ENCODE measurements at regions not wholly inside any gene's neighbourhood (a gene's known extent, or its start where the extent isn't known, plus 50 kb on each side); places are given as distances from the start of the nearest gene placed in this dataset.

DNA sequence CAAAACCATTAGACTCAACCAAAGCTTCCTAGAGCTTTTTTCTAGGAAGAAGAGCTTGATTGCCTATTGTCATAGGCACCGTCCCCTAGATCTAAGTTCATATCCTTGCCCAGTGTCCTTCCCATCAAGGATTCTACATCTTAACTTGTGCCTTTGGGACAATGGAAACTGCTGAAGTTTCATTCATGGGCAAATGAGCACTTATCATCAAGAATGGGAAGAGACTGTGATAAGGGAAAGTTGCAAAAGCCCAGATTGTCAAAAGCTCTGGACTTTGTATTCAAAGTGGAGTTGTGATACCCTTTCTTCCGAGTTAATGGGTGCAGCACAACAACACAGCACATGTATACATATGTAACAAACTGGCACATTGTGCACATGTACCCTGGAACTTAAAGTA, 503.0 kb upstream of the KLHL29 start:
- DNase-seq (ENCODE audit: low read depth) = no peak
- in situ Hi-C loops (cut with HindIII; ENCODE audit: low pct_unique_long_range_greater_than_20kb, low sequenced_read_pairs) = no loop called here

DNA sequence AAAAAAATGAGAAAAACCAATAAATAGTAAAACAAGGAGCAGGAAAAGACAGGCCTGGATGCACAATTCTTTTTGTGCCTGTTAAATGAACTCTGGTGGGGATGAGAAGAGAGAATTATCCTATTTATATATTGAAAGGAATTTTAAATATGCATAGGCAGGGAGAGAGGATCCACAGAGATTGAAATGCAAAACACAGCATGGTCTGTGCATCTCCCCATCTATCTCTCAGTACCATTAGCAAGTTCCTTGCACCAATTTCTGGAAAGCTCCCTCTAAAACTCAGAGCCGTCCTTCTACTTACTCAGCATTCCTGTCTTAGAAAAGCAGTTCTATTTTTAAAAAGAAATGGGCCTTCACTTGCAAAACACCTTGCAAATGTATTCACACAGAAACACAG, 502.3 kb upstream of the KLHL29 start:
- in situ Hi-C loops (cut with HindIII; ENCODE audit: low pct_unique_long_range_greater_than_20kb, low sequenced_read_pairs) = no loop called here
- DNase-seq (ENCODE audit: low read depth) = no peak

- DNase-seq (ENCODE audit: low read depth) = no peak
- in situ Hi-C loops (cut with HindIII; ENCODE audit: low pct_unique_long_range_greater_than_20kb, low sequenced_read_pairs) = no loop called here
Measured at GRCh38 chr2:22883054-22883453, 501.9 kb upstream of the KLHL29 start.

GRCh38 chr2:22885245-22885644, 499.7 kb upstream of the KLHL29 start:
- DNase-seq (ENCODE audit: low read depth) = no peak
- in situ Hi-C loops (cut with HindIII; ENCODE audit: low pct_unique_long_range_greater_than_20kb, low sequenced_read_pairs) = no loop called here

DNA sequence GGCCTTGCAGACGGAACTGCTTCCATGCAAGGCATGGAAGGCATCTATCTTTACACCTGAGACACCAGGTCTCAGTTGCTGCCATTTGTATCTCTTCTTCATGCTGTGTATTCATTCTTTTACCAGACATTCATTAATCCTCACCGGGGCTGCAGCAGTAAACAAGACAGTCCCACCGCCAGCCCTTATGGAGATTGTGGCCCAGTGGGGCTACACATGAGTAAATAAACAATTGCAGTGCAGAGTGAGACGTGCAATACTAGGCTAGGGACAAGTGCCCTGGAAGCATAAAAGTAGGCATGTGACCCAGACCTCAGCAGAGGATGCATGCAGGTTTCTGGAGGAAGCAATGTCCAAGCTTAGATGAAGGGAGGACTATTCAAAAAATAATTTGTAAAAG, 497.6 kb upstream of the KLHL29 start:
- in situ Hi-C loops (cut with HindIII; ENCODE audit: low pct_unique_long_range_greater_than_20kb, low sequenced_read_pairs) = no loop called here

GRCh38 chr2:22887845-22888244, 497.1 kb upstream of the KLHL29 start:
- no peak for DNase-seq (ENCODE audit: low read depth)
- in situ Hi-C loops (cut with HindIII; ENCODE audit: low pct_unique_long_range_greater_than_20kb, low sequenced_read_pairs) = no loop called here

More for the DNA sequence above, 497.6 kb upstream of the KLHL29 start:
- no peak for DNase-seq (ENCODE audit: low read depth)

DNA sequence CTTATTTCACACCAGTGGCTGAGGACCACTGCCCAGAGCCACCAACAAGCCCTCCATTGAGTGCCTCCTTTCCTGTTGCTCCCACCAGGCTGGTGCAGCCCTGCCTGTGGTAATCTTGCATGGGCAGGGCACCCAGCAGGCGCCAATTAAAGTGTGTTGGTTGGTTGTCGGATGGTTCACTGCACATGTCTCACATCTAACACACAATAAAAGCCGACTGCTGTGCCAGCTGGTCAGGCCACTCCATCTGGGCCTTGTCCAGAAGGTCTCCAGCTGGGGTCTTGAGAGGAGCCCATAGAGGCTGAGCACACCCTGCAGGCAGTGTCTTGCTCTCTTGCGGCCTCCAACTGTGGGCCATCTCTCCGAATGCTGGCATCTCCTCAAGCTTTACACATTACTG, 494.8 kb upstream of the KLHL29 start:
- DNase-seq (ENCODE audit: low read depth) = no peak
- in situ Hi-C loops (cut with HindIII; ENCODE audit: low pct_unique_long_range_greater_than_20kb, low sequenced_read_pairs) = no loop called here

- no peak for DNase-seq (ENCODE audit: low read depth)
- in situ Hi-C loops (cut with HindIII; ENCODE audit: low pct_unique_long_range_greater_than_20kb, low sequenced_read_pairs) = no loop called here
Measured at GRCh38 chr2:22893761-22894517, 491.0 kb upstream of the KLHL29 start.

- in situ Hi-C loops (cut with HindIII; ENCODE audit: low pct_unique_long_range_greater_than_20kb, low sequenced_read_pairs) = no loop called here
- DNase-seq (ENCODE audit: low read depth) = no peak
Measured at GRCh38 chr2:22894761-22895160, 490.2 kb upstream of the KLHL29 start.

DNA sequence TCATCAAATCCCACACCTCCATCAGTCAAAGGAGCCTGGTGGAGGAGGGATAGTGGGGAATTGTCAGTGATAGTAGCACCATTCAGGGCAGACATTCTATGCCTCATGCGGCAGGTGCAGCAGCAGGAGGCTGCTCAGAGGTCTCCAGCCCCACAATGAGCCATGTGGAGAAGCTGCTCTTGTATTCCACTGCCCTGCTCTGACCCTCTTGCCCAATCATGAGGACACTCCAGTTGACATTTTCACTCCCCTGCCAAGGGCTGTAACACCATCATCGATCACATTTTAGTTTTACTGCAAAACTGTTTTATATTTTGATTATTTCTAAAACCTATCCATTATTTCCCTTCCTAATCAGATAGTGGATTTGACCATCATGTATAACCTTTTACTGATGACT, 487.6 kb upstream of the KLHL29 start:
- no peak for DNase-seq (ENCODE audit: low read depth)
- in situ Hi-C loops (cut with HindIII; ENCODE audit: low pct_unique_long_range_greater_than_20kb, low sequenced_read_pairs) = no loop called here

DNA sequence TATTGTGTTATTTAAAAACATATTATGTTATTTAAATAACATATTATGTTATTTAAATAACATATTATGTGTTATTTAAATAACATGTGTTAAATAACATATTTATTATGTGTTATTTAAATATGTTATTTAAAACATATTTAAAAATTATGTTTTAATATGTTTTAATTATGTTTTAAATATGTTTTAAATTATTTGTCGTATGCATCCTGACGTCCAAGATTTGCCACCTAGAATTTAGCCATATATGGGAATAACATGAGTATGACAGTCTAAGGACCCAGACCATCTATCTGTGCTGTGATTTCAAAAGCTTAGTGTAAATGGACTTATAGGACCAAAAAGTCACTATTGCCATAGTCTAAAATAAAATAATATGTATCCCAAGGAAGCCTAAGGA, 484.3 kb upstream of the KLHL29 start:
- DNase-seq (ENCODE audit: low read depth) = no peak
- in situ Hi-C loops (cut with HindIII; ENCODE audit: low pct_unique_long_range_greater_than_20kb, low sequenced_read_pairs) = no loop called here

DNA sequence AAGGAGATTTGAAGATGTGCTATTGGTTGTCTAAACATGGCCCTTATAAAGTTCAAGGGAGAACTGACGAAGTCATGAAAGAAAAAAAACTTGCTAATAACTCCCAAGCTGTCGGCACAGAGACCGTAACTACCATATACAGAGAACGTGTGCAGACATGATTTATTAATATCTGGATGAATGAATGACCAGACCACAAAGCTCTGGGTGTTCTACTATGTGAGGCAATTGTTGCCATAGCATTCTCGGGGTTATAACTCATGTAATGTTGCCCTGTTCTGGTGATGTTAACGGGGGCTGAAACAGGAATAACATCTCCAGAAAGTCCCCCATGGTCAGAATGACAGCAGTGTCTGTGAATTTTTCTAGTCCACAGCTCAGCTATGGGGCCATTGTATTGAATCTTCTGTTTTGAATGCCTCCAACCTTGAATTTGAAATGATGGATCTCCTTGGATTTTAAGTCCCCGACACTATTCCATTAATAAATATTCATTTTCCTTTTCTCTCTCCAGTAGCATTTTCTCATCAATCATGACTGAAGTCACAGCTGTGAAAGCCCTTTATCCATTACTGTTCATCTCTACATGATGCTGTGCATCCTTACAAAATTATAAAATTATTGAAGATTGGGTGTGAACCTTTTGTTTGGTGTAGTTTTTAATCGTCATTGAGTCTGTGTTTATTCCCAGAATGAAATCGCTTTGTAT, 483.4 kb upstream of the KLHL29 start:
- DNase-seq (ENCODE audit: low read depth) = peak; percentile 7
- in situ Hi-C loops (cut with HindIII; ENCODE audit: low pct_unique_long_range_greater_than_20kb, low sequenced_read_pairs) = no loop called here

DNA sequence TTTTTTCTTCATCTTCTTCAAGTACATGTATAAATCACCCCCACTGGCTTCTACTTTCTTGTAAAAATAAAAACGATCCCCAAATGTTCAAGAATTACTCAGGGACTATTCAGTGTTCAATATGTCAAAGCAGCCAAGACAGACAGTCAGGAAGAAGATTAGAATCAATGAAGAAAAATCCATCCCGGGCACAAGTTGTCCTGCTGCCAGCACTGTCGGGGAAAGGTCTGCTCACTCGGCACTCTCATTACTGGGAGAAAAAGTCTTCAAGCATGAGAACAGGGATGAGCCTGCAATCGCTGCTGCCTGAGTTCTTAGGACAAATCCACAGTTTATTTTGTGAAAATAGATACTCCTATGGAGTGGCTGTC, 482.8 kb upstream of the KLHL29 start:
- in situ Hi-C loops (cut with HindIII; ENCODE audit: low pct_unique_long_range_greater_than_20kb, low sequenced_read_pairs) = no loop called here
- DNase-seq (ENCODE audit: low read depth) = no peak

DNA sequence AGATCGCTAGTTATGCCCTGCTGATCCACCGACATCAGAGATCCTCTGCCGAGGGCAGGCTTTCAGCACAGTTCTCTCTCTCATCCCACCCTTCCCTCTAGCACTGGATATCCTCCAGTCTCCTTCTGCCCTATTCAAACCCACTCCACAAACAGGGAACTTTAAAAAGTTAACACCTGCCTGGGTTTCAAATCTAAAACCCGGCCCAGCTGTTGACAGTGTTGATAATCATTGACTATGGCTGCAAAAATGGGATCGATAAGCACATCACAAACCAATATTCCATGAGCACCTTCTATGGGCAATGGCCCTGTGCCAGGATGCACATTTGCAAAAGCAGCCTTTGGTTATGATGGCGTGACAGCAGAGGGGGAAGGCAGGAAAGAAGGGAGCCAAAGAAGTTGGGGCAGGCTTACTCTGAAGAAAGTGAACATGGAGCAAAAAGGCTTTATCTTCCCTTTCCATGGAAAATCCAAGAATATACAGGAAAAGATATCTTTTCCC, 482.3 kb upstream of the KLHL29 start:
- no peak for DNase-seq (ENCODE audit: low read depth)
- in situ Hi-C loops (cut with HindIII; ENCODE audit: low pct_unique_long_range_greater_than_20kb, low sequenced_read_pairs) = no loop called here

DNA sequence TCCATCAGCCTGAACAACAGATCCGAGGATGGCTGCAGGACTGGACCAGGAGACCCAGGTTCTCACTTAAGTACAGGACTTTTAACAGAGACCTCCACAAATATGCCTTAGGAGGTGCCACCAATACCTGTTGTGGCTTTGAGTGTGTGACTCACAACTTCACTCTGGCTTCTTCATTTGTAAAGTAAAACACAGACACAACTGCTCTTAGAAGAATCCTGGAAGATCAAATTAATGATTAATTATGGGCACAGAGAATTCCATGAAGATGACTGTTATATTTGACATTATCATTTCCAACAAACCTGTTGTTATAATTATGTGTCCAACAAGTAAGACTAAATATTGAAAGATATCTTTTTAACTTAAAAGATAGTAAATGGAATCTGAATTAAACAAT, 481.4 kb upstream of the KLHL29 start:
- DNase-seq (ENCODE audit: low read depth) = no peak
- in situ Hi-C loops (cut with HindIII; ENCODE audit: low pct_unique_long_range_greater_than_20kb, low sequenced_read_pairs) = no loop called here

- no peak for DNase-seq (ENCODE audit: low read depth)
- in situ Hi-C loops (cut with HindIII; ENCODE audit: low pct_unique_long_range_greater_than_20kb, low sequenced_read_pairs) = no loop called here
Measured at GRCh38 chr2:22904126-22904684, 480.8 kb upstream of the KLHL29 start.

DNA sequence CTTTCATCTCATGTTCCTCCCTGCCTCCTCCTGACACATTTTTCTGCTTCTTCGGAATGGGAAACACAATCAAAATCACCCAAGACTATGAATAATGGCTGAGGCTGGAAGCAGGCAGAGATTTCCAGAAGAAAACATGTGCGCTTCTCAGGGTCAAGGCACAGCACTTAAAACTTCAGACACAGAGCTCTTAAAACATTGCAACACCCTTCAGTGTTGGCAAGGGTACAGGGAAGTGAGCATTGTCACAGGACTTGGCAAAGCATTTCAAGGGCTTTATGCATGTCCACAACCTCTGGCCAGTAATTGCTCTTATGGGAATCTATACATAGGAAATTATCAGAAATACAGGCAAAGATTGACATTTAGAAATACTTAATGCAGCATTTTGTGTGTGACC, 477.6 kb upstream of the KLHL29 start:
- in situ Hi-C loops (cut with HindIII; ENCODE audit: low pct_unique_long_range_greater_than_20kb, low sequenced_read_pairs) = no loop called here
- DNase-seq (ENCODE audit: low read depth) = no peak

DNA sequence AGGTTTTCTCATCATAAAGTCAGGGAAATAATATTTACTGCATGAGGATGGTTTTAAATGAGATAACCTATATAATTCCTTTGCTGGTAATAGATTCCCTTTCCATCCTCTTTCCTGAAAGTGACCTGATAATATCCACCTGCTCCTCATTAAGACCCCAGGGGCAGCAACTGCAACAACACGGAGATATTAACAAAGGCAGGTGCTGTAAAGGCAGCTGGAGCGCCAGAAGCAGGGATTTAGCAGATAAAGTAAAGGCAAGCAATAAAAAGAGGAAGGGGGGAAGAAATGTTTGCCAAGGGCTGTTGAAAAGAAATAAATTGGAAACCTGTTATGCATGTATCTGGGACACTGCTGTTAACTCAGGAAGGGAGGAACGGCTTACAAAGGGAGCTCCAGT, 472.6 kb upstream of the KLHL29 start:
- DNase-seq (ENCODE audit: low read depth) = no peak
- in situ Hi-C loops (cut with HindIII; ENCODE audit: low pct_unique_long_range_greater_than_20kb, low sequenced_read_pairs) = no loop called here

DNA sequence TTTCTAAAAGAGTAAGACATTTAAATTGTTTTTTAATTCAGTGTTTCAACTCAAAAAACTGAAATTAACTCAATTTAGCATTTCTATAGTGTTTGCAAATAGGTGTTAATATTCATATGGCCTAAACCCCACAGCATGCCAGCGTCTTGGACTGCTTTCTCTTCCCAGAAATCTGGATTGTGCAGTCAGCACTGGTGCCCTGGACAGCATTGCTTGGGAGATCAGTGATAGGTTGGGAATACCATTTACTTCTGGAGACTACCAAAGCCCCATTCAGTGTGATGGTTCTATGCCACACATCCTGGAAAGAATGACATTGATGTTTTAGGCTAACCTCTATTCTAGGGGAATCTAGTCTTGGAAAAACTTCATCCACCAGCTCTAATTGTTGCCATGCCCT, 455.0 kb upstream of the KLHL29 start:
- DNase-seq (ENCODE audit: low read depth) = no peak
- in situ Hi-C loops (cut with HindIII; ENCODE audit: low pct_unique_long_range_greater_than_20kb, low sequenced_read_pairs) = no loop called here

DNA sequence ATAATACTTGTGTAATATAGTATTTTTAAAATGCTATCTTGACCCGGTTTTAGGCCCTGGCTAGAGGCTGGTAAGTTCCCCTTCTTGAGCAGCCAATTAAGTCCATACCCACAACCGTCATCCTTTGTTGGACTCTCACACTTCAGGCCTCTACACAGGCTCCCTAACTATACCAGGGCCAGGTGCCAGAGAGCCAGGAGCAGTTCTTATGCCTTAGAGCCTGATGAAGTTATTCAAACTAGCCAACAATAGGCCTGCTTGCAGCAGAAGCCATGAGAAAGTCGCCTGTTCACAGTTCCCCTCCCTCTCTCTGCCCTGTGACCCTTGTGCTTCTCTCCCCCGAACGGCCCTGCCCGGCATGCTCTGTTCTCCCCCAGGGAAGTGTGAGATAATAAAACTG, 454.2 kb upstream of the KLHL29 start:
- in situ Hi-C loops (cut with HindIII; ENCODE audit: low pct_unique_long_range_greater_than_20kb, low sequenced_read_pairs) = no loop called here
- no peak for DNase-seq (ENCODE audit: low read depth)
